Right atrium auricular region (tissue), 2 donors: ENCODE measurements at regions not wholly inside any gene's neighbourhood (a gene's known extent, or its start where the extent isn't known, plus 50 kb on each side); places are given as distances from the start of the nearest gene placed in this dataset.

Source experiments
- DNase-seq: peaks from one replicate; pipeline ENCODE4 v3.0.0-alpha.2; 2019; ENCODE audit warnings: low spot score
- H3K27ac ChIP-seq, 2 donors: fragments of 200-600 bp; sonication (generic); 1 replicate in 1 of 2; 2 replicates in 1 of 2; pipeline ENCODE4 v1.5.1; 2016 to 2019
- H3K27me3 ChIP-seq, 2 donors: fragments of 200-600 bp; sonication (generic); one replicate each; pipeline versions ENCODE4 v1.5.1 to v1.6.0; 2017 to 2019
- H3K36me3 ChIP-seq: fragments of 200-600 bp; sonication (generic); one replicate; pipeline ENCODE4 v1.5.1; 2016
- H3K4me1 ChIP-seq, 2 donors: fragments of 200-600 bp; sonication (generic); one replicate each; pipeline versions ENCODE4 v1.5.1 to v1.6.0; 2017 to 2019
- H3K4me3 ChIP-seq, 2 donors: fragments of 200-600 bp; sonication (generic); 1 replicate in 1 of 2; 2 replicates in 1 of 2; pipeline ENCODE4 v1.5.1; 2017 to 2019; ENCODE audit warnings: mild to moderate bottlenecking in 1 of 2, moderate library complexity in 1 of 2
- H3K9me3 ChIP-seq, 2 donors: fragments of 200-600 bp; sonication (generic); one replicate each; pipeline ENCODE4 v1.5.1; 2019
- TF ChIP-seq, protein P1 (sequence below), 2 donors: fragments of 200-600 bp; sonication (generic); IDR thresholded peaks; one replicate each; pipeline ENCODE4 v1.5.1; 2019; ENCODE audit warnings: antibody characterized with exemption in 2 of 2

DNA sequence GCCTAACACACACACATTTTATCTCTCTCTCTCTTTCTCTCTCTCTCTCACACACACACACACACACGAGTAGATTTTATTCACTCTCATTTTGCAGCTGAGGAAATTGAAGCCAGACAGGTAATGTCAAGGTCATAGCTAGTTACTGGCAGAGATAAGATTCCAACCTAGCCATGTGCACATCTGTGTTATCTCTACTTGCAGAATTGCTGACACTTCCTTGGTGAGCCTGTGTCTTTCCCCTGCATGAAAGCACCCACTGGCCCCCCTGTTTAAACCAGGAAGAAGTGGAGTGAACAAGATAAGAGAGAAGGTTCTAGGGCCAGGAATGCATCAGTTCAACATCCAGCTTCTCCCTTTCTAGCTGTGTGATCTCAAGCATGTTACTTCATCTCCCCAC, 423.7 kb downstream of the TXNL1 start:
- no peak overlapping the region for H3K27ac ChIP-seq
- H3K9me3 ChIP-seq: no peaks in the 10 kb centered on the region
- TF ChIP-seq, protein P1, sequence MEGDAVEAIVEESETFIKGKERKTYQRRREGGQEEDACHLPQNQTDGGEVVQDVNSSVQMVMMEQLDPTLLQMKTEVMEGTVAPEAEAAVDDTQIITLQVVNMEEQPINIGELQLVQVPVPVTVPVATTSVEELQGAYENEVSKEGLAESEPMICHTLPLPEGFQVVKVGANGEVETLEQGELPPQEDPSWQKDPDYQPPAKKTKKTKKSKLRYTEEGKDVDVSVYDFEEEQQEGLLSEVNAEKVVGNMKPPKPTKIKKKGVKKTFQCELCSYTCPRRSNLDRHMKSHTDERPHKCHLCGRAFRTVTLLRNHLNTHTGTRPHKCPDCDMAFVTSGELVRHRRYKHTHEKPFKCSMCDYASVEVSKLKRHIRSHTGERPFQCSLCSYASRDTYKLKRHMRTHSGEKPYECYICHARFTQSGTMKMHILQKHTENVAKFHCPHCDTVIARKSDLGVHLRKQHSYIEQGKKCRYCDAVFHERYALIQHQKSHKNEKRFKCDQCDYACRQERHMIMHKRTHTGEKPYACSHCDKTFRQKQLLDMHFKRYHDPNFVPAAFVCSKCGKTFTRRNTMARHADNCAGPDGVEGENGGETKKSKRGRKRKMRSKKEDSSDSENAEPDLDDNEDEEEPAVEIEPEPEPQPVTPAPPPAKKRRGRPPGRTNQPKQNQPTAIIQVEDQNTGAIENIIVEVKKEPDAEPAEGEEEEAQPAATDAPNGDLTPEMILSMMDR (IDR thresholded peaks at IDR 0.05): no peak
- H3K4me3 ChIP-seq: no peak overlapping the region
- H3K4me1 ChIP-seq: peaks cover 0 to 8% of the 10 kb centered on the region in 2 donors
- H3K27me3 ChIP-seq: no peaks in the 10 kb centered on the region
- no peaks in the 10 kb centered on the region for H3K36me3 ChIP-seq
- DNase-seq: no peak

DNA sequence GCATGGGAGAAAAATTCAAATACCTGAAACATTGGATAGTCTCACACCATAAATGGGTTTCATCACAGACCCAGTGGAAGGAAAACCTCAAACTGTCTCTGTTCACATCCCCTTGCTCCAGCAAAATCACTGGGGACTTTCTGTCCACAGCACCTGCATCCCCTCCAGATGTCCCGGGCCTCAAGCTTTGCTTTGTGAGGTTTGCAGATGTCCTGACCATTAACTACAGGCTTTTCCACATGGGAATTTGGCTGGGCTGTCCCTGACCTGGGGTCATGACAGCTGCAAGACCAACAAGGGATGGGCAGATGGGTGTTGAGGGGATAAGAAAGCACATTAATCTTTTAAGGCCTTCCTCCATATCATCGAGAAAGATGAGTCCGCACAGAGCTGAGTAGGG, 427.9 kb downstream of the TXNL1 start:
- Histone ChIP-seq H3K36me3 (no peaks in the 10 kb centered on the region), H3K27me3 (no peaks in the 10 kb centered on the region), H3K4me3 (no peak overlapping the region), H3K9me3 (no peaks in the 10 kb centered on the region), H3K4me1 (peaks cover 0 to 8% of the 10 kb centered on the region in 2 donors), H3K27ac (no peak overlapping the region)
- TF ChIP-seq, protein P1 (IDR thresholded peaks at IDR 0.05): no peak
- no peak for DNase-seq

DNA sequence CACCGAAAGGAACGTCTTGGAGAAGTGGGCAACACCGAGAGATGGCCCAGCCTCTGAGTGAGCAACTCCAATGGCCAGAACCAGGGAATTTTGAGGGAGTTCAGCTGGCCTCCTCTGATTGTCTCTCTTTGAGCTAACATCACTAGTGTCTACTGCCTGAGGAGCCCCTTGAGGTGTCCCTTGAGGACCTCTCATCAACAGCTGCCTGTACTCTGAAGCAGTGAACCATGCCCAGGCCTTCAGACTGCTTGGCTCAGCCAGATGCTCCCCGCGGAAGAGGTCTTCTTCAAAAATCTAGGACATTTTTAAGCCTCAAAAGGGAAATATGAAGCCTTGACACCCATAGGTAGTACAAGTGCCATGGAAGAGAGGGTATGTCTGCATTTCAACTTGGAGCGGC, 430.4 kb downstream of the TXNL1 start:
- Histone ChIP-seq H3K27ac (no peak overlapping the region), H3K9me3 (peaks cover 0 to 13% of the 10 kb centered on the region in 2 donors), H3K27me3 (no peaks in the 10 kb centered on the region), H3K4me1 (peaks cover 0 to 10% of the 10 kb centered on the region in 2 donors), H3K4me3 (no peak overlapping the region), H3K36me3 (no peaks in the 10 kb centered on the region)
- TF ChIP-seq, protein P1 (IDR thresholded peaks at IDR 0.05): no peak
- no peak for DNase-seq

GRCh38 chr18:56204052-56204451, 434.3 kb downstream of the TXNL1 start:
- Histone ChIP-seq H3K4me1 (peaks cover 0 to 29% of the 10 kb centered on the region in 2 donors), H3K27me3 (no peaks in the 10 kb centered on the region), H3K27ac (no peak overlapping the region), H3K9me3 (peaks cover 0 to 13% of the 10 kb centered on the region in 2 donors), H3K36me3 (no peaks in the 10 kb centered on the region), H3K4me3 (no peak overlapping the region)
- TF ChIP-seq, protein P1 (IDR thresholded peaks at IDR 0.05): no peak
- DNase-seq: no peak

GRCh38 chr18:56202678-56203077, 435.7 kb downstream of the TXNL1 start:
- no peak for DNase-seq
- Histone ChIP-seq H3K27ac (no peak overlapping the region), H3K27me3 (no peaks in the 10 kb centered on the region), H3K4me3 (no peak overlapping the region), H3K36me3 (no peaks in the 10 kb centered on the region), H3K4me1 (peaks cover 0 to 29% of the 10 kb centered on the region in 2 donors), H3K9me3 (peaks cover 0 to 13% of the 10 kb centered on the region in 2 donors)
- TF ChIP-seq, protein P1 (IDR thresholded peaks at IDR 0.05): no peak

- DNase-seq: no peak
- peaks cover 0 to 29% of the 10 kb centered on the region in 2 donors for H3K4me1 ChIP-seq
- H3K4me3 ChIP-seq: no peak overlapping the region
- peaks cover 0 to 13% of the 10 kb centered on the region in 2 donors for H3K9me3 ChIP-seq
- TF ChIP-seq, protein P1 (IDR thresholded peaks at IDR 0.05): no peak
- peak overlapping the region in 1 of 2 donors; percentile 40 for H3K27ac ChIP-seq
- H3K27me3 ChIP-seq: no peaks in the 10 kb centered on the region
- no peaks in the 10 kb centered on the region for H3K36me3 ChIP-seq
Measured at GRCh38 chr18:56200381-56200911, 437.9 kb downstream of the TXNL1 start.
